MM.1S (cell line): ENCODE measurements at regions not wholly inside any gene's neighbourhood (a gene's known extent, or its start where the extent isn't known, plus 50 kb on each side); places are given as distances from the start of the nearest gene placed in this dataset.

Experiments used
- DNase-seq: peaks from one replicate; pipeline ENCODE4 v3.0.0-alpha.2; 2015
- H2AFZ ChIP-seq: fragments of 300-600 bp; sonication (generic); 2 replicates; pipeline ENCODE4 v1.6.0; 2016; ENCODE audit warnings: antibody characterized with exemption, low read length
- H3F3A ChIP-seq: fragments of 300-600 bp; sonication (generic); 2 replicates; pipeline ENCODE4 v1.6.1; 2016; ENCODE audit warnings: mild to moderate bottlenecking, antibody characterized with exemption, low read length, moderate library complexity, mixed read lengths; ENCODE audit not compliant: insufficient read depth
- H3K27ac ChIP-seq: fragments of 300-600 bp; sonication (generic); 2 replicates; pipeline ENCODE4 v1.5.1; 2016; ENCODE audit warnings: mild to moderate bottlenecking, low read length
- H3K27me3 ChIP-seq: fragments of 300-600 bp; sonication (generic); replicated peaks from 2 replicates; pipeline ENCODE4 v1.6.0; 2016; ENCODE audit warnings: low read length; ENCODE audit not compliant: insufficient read depth
- H3K36me3 ChIP-seq: fragments of 300-600 bp; sonication (generic); replicated peaks from 2 replicates; pipeline ENCODE4 v1.6.1; 2016; ENCODE audit warnings: mild to moderate bottlenecking, low read length, mixed read lengths; ENCODE audit not compliant: insufficient read depth
- H3K4me1 ChIP-seq: fragments of 300-600 bp; sonication (generic); 2 replicates; pipeline ENCODE4 v1.6.1; 2016; ENCODE audit warnings: low read length, mixed read lengths
- H3K4me2 ChIP-seq: fragments of 300-600 bp; sonication (generic); 2 replicates; pipeline ENCODE4 v1.6.0; 2016; ENCODE audit warnings: low read depth, low read length
- H3K4me3 ChIP-seq: fragments of 300-600 bp; sonication (generic); 2 replicates; pipeline ENCODE4 v1.5.1; 2016; ENCODE audit warnings: low read length, mixed read lengths
- H3K79me2 ChIP-seq: fragments of 300-600 bp; sonication (generic); 2 replicates; pipeline ENCODE4 v1.6.1; 2016; ENCODE audit warnings: mixed run types, low read length, mixed read lengths
- H3K9ac ChIP-seq: fragments of 300-600 bp; sonication (generic); 2 replicates; pipeline ENCODE4 v1.6.1; 2016; ENCODE audit warnings: low read length, mixed read lengths
- H3K9me2 ChIP-seq: fragments of 300-600 bp; sonication (generic); replicated peaks from 2 replicates; pipeline ENCODE4 v1.6.1; 2016; ENCODE audit warnings: mild to moderate bottlenecking, low read length, mixed read lengths; ENCODE audit not compliant: insufficient read depth
- H3K9me3 ChIP-seq: fragments of 300-600 bp; sonication (generic); replicated peaks from 2 replicates; pipeline ENCODE4 v1.6.1; 2016; ENCODE audit warnings: mild to moderate bottlenecking, low read length, mixed read lengths; ENCODE audit not compliant: insufficient read depth
- H4K20me1 ChIP-seq: fragments of 300-600 bp; sonication (generic); 2 replicates; pipeline ENCODE4 v1.6.1; 2016; ENCODE audit warnings: mild to moderate bottlenecking, low read length, moderate library complexity, mixed read lengths; ENCODE audit not compliant: insufficient read depth
- EZH2 ChIP-seq: fragments of 300-600 bp; sonication (generic); optimal IDR thresholded peaks from 2 replicates; pipeline ENCODE3; 2017; ENCODE audit warnings: low read depth, mild to moderate bottlenecking, antibody characterized with exemption, low read length, mixed read lengths
- EZH2phosphoT487 ChIP-seq: fragments of 300-600 bp; sonication (generic); IDR thresholded peaks from 2 replicates; pipeline ENCODE4 v1.6.1; 2018; ENCODE audit warnings: antibody characterized with exemption, low read length
- TF ChIP-seq, protein P1 (sequence below): fragments of 300-600 bp; sonication (generic); IDR thresholded peaks from 2 replicates; pipeline ENCODE4 v1.5.1; 2016; ENCODE audit warnings: antibody characterized with exemption, low read length, mixed read lengths

DNA sequence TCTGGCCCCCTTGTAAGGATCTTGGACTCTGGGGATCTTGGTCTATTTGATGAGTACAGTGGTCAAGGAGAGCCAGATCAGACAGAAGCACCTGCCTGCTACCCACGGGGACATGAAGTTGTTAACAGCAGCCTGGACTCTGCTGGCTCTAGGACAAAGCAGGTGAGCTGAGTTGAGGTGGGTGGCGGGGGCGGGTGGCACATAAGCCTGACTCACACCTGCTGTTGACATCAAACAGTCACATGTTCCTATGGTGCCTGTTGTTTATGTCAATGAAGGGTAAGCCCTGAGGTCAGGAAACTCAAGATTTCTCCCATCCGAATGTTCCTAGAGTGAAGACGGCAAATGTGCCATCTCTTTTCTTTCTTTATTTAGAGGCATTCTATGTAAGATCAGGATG, 50.1 kb upstream of the CLNK start:
- Histone ChIP-seq H3K9me2 (no peaks in the 10 kb centered on the region), H3K36me3 (no peaks in the 10 kb centered on the region), H3K27me3 (no peaks in the 10 kb centered on the region), H3K4me2 (no peak overlapping the region), H3K4me3 (no peak overlapping the region), H3K4me1 (peaks cover 36% of the 10 kb centered on the region), H3F3A (no peaks in the 10 kb centered on the region), H3K79me2 (no peaks in the 10 kb centered on the region), H2AFZ (no peak overlapping the region), H3K9ac (no peak overlapping the region), H4K20me1 (no peaks in the 10 kb centered on the region), H3K9me3 (no peaks in the 10 kb centered on the region), H3K27ac (no peak overlapping the region)
- TF ChIP-seq, protein P1, sequence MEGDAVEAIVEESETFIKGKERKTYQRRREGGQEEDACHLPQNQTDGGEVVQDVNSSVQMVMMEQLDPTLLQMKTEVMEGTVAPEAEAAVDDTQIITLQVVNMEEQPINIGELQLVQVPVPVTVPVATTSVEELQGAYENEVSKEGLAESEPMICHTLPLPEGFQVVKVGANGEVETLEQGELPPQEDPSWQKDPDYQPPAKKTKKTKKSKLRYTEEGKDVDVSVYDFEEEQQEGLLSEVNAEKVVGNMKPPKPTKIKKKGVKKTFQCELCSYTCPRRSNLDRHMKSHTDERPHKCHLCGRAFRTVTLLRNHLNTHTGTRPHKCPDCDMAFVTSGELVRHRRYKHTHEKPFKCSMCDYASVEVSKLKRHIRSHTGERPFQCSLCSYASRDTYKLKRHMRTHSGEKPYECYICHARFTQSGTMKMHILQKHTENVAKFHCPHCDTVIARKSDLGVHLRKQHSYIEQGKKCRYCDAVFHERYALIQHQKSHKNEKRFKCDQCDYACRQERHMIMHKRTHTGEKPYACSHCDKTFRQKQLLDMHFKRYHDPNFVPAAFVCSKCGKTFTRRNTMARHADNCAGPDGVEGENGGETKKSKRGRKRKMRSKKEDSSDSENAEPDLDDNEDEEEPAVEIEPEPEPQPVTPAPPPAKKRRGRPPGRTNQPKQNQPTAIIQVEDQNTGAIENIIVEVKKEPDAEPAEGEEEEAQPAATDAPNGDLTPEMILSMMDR = no peak
- TF ChIP-seq EZH2phosphoT487 (no peak), EZH2 (no peak)
- no peak for DNase-seq
